OCI-LY1 (cell line): ENCODE measurements at regions not wholly inside any gene's neighbourhood (a gene's known extent, or its start where the extent isn't known, plus 50 kb on each side); places are given as distances from the start of the nearest gene placed in this dataset.

Experiments
- H2AFZ ChIP-seq: fragments of 200-600 bp; sonication (generic), shearing (Covaris generic); 2 replicates; pipeline ENCODE4 v1.6.0; 2014; ENCODE audit warnings: antibody characterized with exemption, mild to moderate bottlenecking, low read length
- H3F3A ChIP-seq: fragments of 200-600 bp; sonication (generic), shearing (Covaris generic); 2 replicates; pipeline ENCODE4 v1.6.0; 2014; ENCODE audit warnings: mild to moderate bottlenecking, antibody characterized with exemption, low read length, moderate library complexity; ENCODE audit not compliant: insufficient read depth
- H3K27ac ChIP-seq: fragments of 200-600 bp; sonication (generic); 2 replicates; pipeline ENCODE4 v1.5.1; 2014; ENCODE audit warnings: low read length, mixed run types, mild to moderate bottlenecking, low read depth; ENCODE audit not compliant: poor library complexity, severe bottlenecking
- H3K27me3 ChIP-seq: fragments of 200-600 bp; sonication (generic); 2 replicates; pipeline ENCODE4 v1.6.0; 2014; ENCODE audit warnings: antibody characterized with exemption, mild to moderate bottlenecking, low read length, moderate library complexity; ENCODE audit not compliant: insufficient read depth
- H3K36me3 ChIP-seq: fragments of 200-600 bp; sonication (generic); 2 replicates; pipeline ENCODE4 v1.6.1; 2014; ENCODE audit warnings: mild to moderate bottlenecking, antibody characterized with exemption, low read length, moderate library complexity, mixed read lengths; ENCODE audit not compliant: insufficient read depth
- H3K4me1 ChIP-seq: fragments of 200-600 bp; sonication (generic); 2 replicates; pipeline ENCODE4 v1.5.1; 2014; ENCODE audit warnings: mild to moderate bottlenecking, low read length, moderate library complexity; ENCODE audit not compliant: insufficient read depth, severe bottlenecking
- H3K4me2 ChIP-seq: fragments of 200-600 bp; sonication (generic), shearing (Covaris generic); 2 replicates; pipeline ENCODE4 v1.6.1; 2014; ENCODE audit warnings: low read length
- H3K4me3 ChIP-seq: fragments of 200-600 bp; sonication (generic); 2 replicates; pipeline ENCODE4 v1.5.1; 2014; ENCODE audit warnings: low read length, low read depth, mild to moderate bottlenecking, mixed read lengths; ENCODE audit not compliant: poor library complexity, severe bottlenecking
- H3K79me2 ChIP-seq: fragments of 200-600 bp; shearing (Covaris generic); 2 replicates; pipeline ENCODE4 v1.6.1; 2016; ENCODE audit warnings: mixed run types, low read length, mixed read lengths; ENCODE audit not compliant: insufficient read depth
- H3K9ac ChIP-seq: fragments of 200-600 bp; sonication (generic), shearing (Covaris generic); 2 replicates; pipeline ENCODE4 v1.6.1; 2014; ENCODE audit warnings: mild to moderate bottlenecking, low read length, mixed read lengths
- H3K9me2 ChIP-seq: fragments of 200-600 bp; sonication (generic), shearing (Covaris generic); 2 replicates; pipeline ENCODE4 v1.6.1; 2014; ENCODE audit warnings: low read depth, mild to moderate bottlenecking, low read length, mixed read lengths
- H3K9me3 ChIP-seq: fragments of 200-600 bp; shearing (Covaris generic); 2 replicates; pipeline ENCODE4 v1.6.1; 2014; ENCODE audit warnings: low read length, mixed read lengths
- H4K20me1 ChIP-seq: fragments of 200-600 bp; sonication (generic), shearing (Covaris generic); 2 replicates; pipeline ENCODE4 v1.6.0; 2016; ENCODE audit warnings: mild to moderate bottlenecking, low read length; ENCODE audit not compliant: insufficient read depth
- CTCF ChIP-seq: fragments of 200-600 bp; sonication (generic), shearing (Covaris generic); IDR thresholded peaks from 2 replicates; pipeline ENCODE4 v1.5.1; 2017; ENCODE audit warnings: mild to moderate bottlenecking, antibody characterized with exemption, low read length, moderate library complexity, mixed read lengths
- EZH2 ChIP-seq: fragments of 200-600 bp; sonication (generic), shearing (Covaris generic); IDR thresholded peaks from 2 replicates; pipeline ENCODE4 v1.8.0; 2017; ENCODE audit warnings: borderline replicate concordance, mixed run types, mild to moderate bottlenecking, antibody characterized with exemption, low read length, moderate library complexity, mixed read lengths

DNA sequence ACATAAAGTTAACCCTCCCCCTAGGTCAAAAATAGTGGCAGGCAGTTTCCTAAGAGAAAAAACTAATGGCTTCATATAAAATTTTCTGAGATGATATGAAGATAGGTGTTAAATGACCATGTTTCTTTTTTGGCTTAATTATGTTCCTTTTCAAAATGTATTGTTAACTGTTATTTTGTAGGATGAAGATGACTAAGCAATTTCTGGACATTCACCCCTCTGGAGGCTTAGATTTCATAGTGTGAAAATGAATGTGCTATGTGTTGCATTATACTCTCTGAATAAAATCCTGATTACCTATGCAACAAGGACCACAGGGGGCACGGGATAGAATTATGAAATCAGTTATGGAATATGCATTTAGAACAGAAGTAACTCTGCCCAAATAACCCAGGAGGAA is 233.5 kb downstream of the MRPS30 start:
- H3K9me3 ChIP-seq = no peaks in the 10 kb centered on the region
- no peak overlapping the region for H3K4me3 ChIP-seq
- no peaks in the 10 kb centered on the region for H3K36me3 ChIP-seq
- no peak overlapping the region for H3K27ac ChIP-seq
- no peak overlapping the region for H3K4me2 ChIP-seq
- no peaks in the 10 kb centered on the region for H3K9me2 ChIP-seq
- H3K79me2 ChIP-seq = no peaks in the 10 kb centered on the region
- no peaks in the 10 kb centered on the region for H3K4me1 ChIP-seq
- H3K27me3 ChIP-seq = no peaks in the 10 kb centered on the region
- TF ChIP-seq CTCF (no peak), EZH2 (no peak)
- no peaks in the 10 kb centered on the region for H4K20me1 ChIP-seq
- H3K9ac ChIP-seq = no peak overlapping the region
- H3F3A ChIP-seq = no peaks in the 10 kb centered on the region
- no peak overlapping the region for H2AFZ ChIP-seq

DNA sequence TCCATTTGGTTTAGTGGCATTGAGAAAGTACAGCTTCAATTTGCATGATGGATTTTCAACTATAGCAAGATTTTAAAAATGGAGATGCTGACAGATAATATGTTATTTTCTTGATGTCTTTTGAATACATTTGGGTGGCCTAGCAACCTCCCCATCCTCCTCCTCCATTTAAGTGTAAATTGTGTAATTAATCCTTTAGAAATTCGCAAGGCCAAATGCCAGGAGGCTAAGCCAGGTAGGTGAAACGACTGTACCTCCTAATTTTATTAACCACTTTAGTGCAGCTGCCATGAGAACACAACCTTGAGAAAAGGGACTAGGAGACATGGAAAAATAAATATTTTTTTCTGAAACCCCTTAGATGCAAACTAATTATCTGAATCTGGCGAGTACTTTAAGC is 248.8 kb downstream of the MRPS30 start:
- no peaks in the 10 kb centered on the region for H3K4me1 ChIP-seq
- H3K4me3 ChIP-seq = no peak overlapping the region
- H3K9ac ChIP-seq = no peak overlapping the region
- no peak overlapping the region for H2AFZ ChIP-seq
- H3K4me2 ChIP-seq = no peak overlapping the region
- TF ChIP-seq CTCF (no peak), EZH2 (no peak)
- H4K20me1 ChIP-seq = no peaks in the 10 kb centered on the region
- H3K79me2 ChIP-seq = no peaks in the 10 kb centered on the region
- no peaks in the 10 kb centered on the region for H3K36me3 ChIP-seq
- H3F3A ChIP-seq = no peaks in the 10 kb centered on the region
- no peak overlapping the region for H3K27ac ChIP-seq
- no peaks in the 10 kb centered on the region for H3K27me3 ChIP-seq
- H3K9me2 ChIP-seq = no peaks in the 10 kb centered on the region
- H3K9me3 ChIP-seq = no peaks in the 10 kb centered on the region

- H3K4me3 ChIP-seq = no peak overlapping the region
- no peaks in the 10 kb centered on the region for H4K20me1 ChIP-seq
- no peak overlapping the region for H2AFZ ChIP-seq
- no peaks in the 10 kb centered on the region for H3K27me3 ChIP-seq
- H3K9me3 ChIP-seq = no peaks in the 10 kb centered on the region
- H3K4me1 ChIP-seq = no peaks in the 10 kb centered on the region
- no peak overlapping the region for H3K9ac ChIP-seq
- no peaks in the 10 kb centered on the region for H3K79me2 ChIP-seq
- no peak overlapping the region for H3K27ac ChIP-seq
- no peaks in the 10 kb centered on the region for H3F3A ChIP-seq
- H3K36me3 ChIP-seq = no peaks in the 10 kb centered on the region
- no peak overlapping the region for H3K4me2 ChIP-seq
- TF ChIP-seq CTCF (no peak), EZH2 (no peak)
- no peaks in the 10 kb centered on the region for H3K9me2 ChIP-seq
These were observed 252.0 kb downstream of the MRPS30 start for GRCh38 chr5:45060724-45061123.
